H1 (cell line): ENCODE measurements at regions not wholly inside any gene's neighbourhood (a gene's known extent, or its start where the extent isn't known, plus 50 kb on each side); places are given as distances from the start of the nearest gene placed in this dataset.

Source experiments
- CTCF ChIA-PET: fragments of 300-600 bp; sonication (Branson Sonifier 250); formaldehyde crosslinking; loops from one replicate; lab custom pipeline; 2021; ENCODE audit not compliant: partially characterized antibody; lab: Charles Lee
- POLR2A ChIA-PET: fragments of 300-600 bp; sonication (Branson Sonifier 250); formaldehyde crosslinking; loops from one replicate; lab custom pipeline; 2021; ENCODE audit warnings: inconsistent platforms; ENCODE audit not compliant: partially characterized antibody; lab: Charles Lee
- DNase-seq, 2 experiments: peaks; one replicate each; pipeline versions ENCODE4 v3.0.0 to v3.0.0-alpha.2; 2010 to 2022; ENCODE audit warnings: low spot score in 2 of 2, low read depth in 1 of 2, mixed read lengths in 1 of 2
- FAIRE-seq: peaks from 2 replicates; lab custom pipeline; 2011; peaks lifted over from hg19 to GRCh38; lab: Jason Lieb, UNC
- H2AFZ ChIP-seq: 2 replicates; pipeline ENCODE4 v1.8.1; 2012; ENCODE audit warnings: low read length, inconsistent platforms
- H2AK5ac ChIP-seq: 2 replicates; pipeline ENCODE4 v1.6.1; 2013; ENCODE audit warnings: low read depth, low read length
- H2BK120ac ChIP-seq: replicated peaks from 2 replicates; pipeline ENCODE3; 2013; ENCODE audit warnings: low read depth, low read length, inconsistent platforms
- H2BK12ac ChIP-seq: 2 replicates; pipeline ENCODE4 v1.6.1; 2013; ENCODE audit warnings: low read depth, low read length
- H2BK15ac ChIP-seq: 2 replicates; pipeline ENCODE4 v1.6.1; 2013; ENCODE audit warnings: low read length
- H2BK20ac ChIP-seq: 2 replicates; pipeline ENCODE4 v1.6.1; 2013; ENCODE audit warnings: low read length
- H2BK5ac ChIP-seq: 2 replicates; pipeline ENCODE4 v1.6.1; 2013; ENCODE audit warnings: low read depth, low read length
- H3K14ac ChIP-seq: 2 replicates; pipeline ENCODE4 v1.6.1; 2013; ENCODE audit warnings: inconsistent platforms; ENCODE audit not compliant: insufficient read length
- H3K18ac ChIP-seq: 2 replicates; pipeline ENCODE4 v1.6.1; 2013; ENCODE audit warnings: low read length; ENCODE audit errors: extremely low read depth
- H3K23ac ChIP-seq: 2 replicates; pipeline ENCODE4 v1.6.1; 2013; ENCODE audit warnings: inconsistent platforms; ENCODE audit not compliant: insufficient read length
- H3K23me2 ChIP-seq: 2 replicates; pipeline ENCODE4 v1.6.1; 2013; ENCODE audit warnings: low read depth, low read length
- H3K27ac ChIP-seq: 2 replicates; pipeline ENCODE4 v1.6.1; 2011; ENCODE audit warnings: low read depth, low read length, inconsistent platforms
- H3K27me3 ChIP-seq, 4 experiments: replicated peaks in 1 of 4; 1 replicate in 1 of 4; 2 replicates in 3 of 4; pipeline versions ENCODE4 v1.6.1 to v1.8.1; 2011 to 2013; ENCODE audit warnings: low read length in 3 of 4, mild to moderate bottlenecking in 3 of 4, inconsistent platforms in 2 of 4, mixed read lengths in 2 of 4, moderate library complexity in 1 of 4; ENCODE audit not compliant: control insufficient read depth in 3 of 4, insufficient read depth in 3 of 4; ENCODE audit errors: extremely low read depth in 1 of 4
- H3K36me3 ChIP-seq, 4 experiments: 2 replicates each; pipeline versions ENCODE4 v1.6.1 to v1.8.1; 2011 to 2013; ENCODE audit warnings: mild to moderate bottlenecking in 4 of 4, low read length in 3 of 4, moderate library complexity in 2 of 4, control low read depth in 1 of 4, inconsistent platforms in 1 of 4; ENCODE audit not compliant: insufficient read depth in 4 of 4, control insufficient read depth in 2 of 4
- H3K4ac ChIP-seq: replicated peaks from 2 replicates; pipeline ENCODE3; 2013; ENCODE audit warnings: low read length, low read depth, mixed read lengths, inconsistent platforms; ENCODE audit not compliant: insufficient read length
- H3K4me1 ChIP-seq, 4 experiments: replicated peaks in 1 of 4; 1 replicate in 1 of 4; 2 replicates in 3 of 4; pipeline versions ENCODE4 v1.6.1 to v1.8.1; 2011 to 2013; ENCODE audit warnings: low read length in 3 of 4, inconsistent platforms in 2 of 4, mixed read lengths in 1 of 4; ENCODE audit not compliant: insufficient read depth in 4 of 4, control insufficient read depth in 3 of 4
- H3K4me2 ChIP-seq, 2 experiments: 2 replicates each; pipeline versions ENCODE4 v1.6.1 to v1.8.1; 2011 to 2013; ENCODE audit warnings: low read depth in 2 of 2, low read length in 2 of 2, control low read depth in 1 of 2, inconsistent platforms in 1 of 2, mild to moderate bottlenecking in 1 of 2; ENCODE audit not compliant: insufficient read depth in 1 of 2
- H3K4me3 ChIP-seq, 4 experiments: fragments of 200-600, 300-600 bp in 1 of 4; sonication (generic), shearing (Covaris generic), sonication (Bioruptor Twin) in 1 of 4; 2 replicates each; pipeline versions ENCODE4 v1.5.1 to v1.8.1; 2011 to 2016; ENCODE audit warnings: low read length in 4 of 4, low read depth in 3 of 4, control low read depth in 2 of 4, inconsistent platforms in 2 of 4, mild to moderate bottlenecking in 2 of 4, mixed read lengths in 1 of 4, moderate library complexity in 1 of 4; ENCODE audit not compliant: insufficient read depth in 2 of 4; ENCODE audit errors: extremely low read depth in 1 of 4
- H3K56ac ChIP-seq: replicated peaks from 2 replicates; pipeline ENCODE3; 2013; ENCODE audit warnings: low read depth, mild to moderate bottlenecking, mixed read lengths, low read length, inconsistent platforms; ENCODE audit not compliant: insufficient read length
- H3K79me1 ChIP-seq: 2 replicates; pipeline ENCODE4 v1.6.1; 2013; ENCODE audit warnings: low read depth, low read length, control low read depth
- H3K79me2 ChIP-seq, 2 experiments: 2 replicates each; pipeline versions ENCODE4 v1.6.1 to v1.8.1; 2012 to 2013; ENCODE audit warnings: low read length in 2 of 2, mild to moderate bottlenecking in 2 of 2, inconsistent platforms in 1 of 2; ENCODE audit not compliant: insufficient read depth in 2 of 2, control insufficient read depth in 1 of 2
- H3K9ac ChIP-seq, 4 experiments: replicated peaks in 1 of 4; 1 replicate in 1 of 4; 2 replicates in 3 of 4; pipeline versions ENCODE4 v1.6.1 to v1.8.1; 2011 to 2013; ENCODE audit warnings: low read depth in 3 of 4, low read length in 3 of 4, control low read depth in 2 of 4, mild to moderate bottlenecking in 2 of 4, moderate library complexity in 2 of 4, inconsistent platforms in 1 of 4; ENCODE audit errors: extremely low read depth in 1 of 4
- H3K9me3 ChIP-seq, 2 experiments: 2 replicates each; pipeline versions ENCODE4 v1.6.1 to v1.8.1; 2012 to 2013; ENCODE audit warnings: mild to moderate bottlenecking in 2 of 2, moderate library complexity in 2 of 2, control low read depth in 1 of 2, inconsistent platforms in 1 of 2, low read depth in 1 of 2, low read length in 1 of 2, mixed read lengths in 1 of 2; ENCODE audit not compliant: insufficient read depth in 2 of 2
- H4K20me1 ChIP-seq, 2 experiments: replicated peaks in 1 of 2; 2 replicates each; pipeline versions ENCODE3 to v1.8.1; 2011 to 2013; ENCODE audit warnings: inconsistent platforms in 2 of 2, low read length in 2 of 2, mild to moderate bottlenecking in 1 of 2; ENCODE audit not compliant: insufficient read depth in 2 of 2, control insufficient read depth in 1 of 2
- H4K5ac ChIP-seq: 2 replicates; pipeline ENCODE4 v1.6.1; 2013; ENCODE audit warnings: low read length, low read depth, mixed read lengths, inconsistent platforms; ENCODE audit not compliant: insufficient read length
- H4K8ac ChIP-seq: 2 replicates; pipeline ENCODE4 v1.8.0; 2013; ENCODE audit warnings: mild to moderate bottlenecking, moderate library complexity, low read length, inconsistent platforms; ENCODE audit not compliant: insufficient read depth; ENCODE audit errors: extremely low read depth
- H4K91ac ChIP-seq: replicated peaks from 2 replicates; pipeline ENCODE3; 2013; ENCODE audit warnings: low read length, mixed read lengths, inconsistent platforms; ENCODE audit not compliant: insufficient read length
- ASH2L ChIP-seq: fragments of 200-600, 300-600 bp; sonication (generic); IDR thresholded peaks from one replicate; pipeline ENCODE4 v1.7.1; 2017; ENCODE audit warnings: low read length
- CBX8 ChIP-seq: fragments of 300-800, 300-1000 bp; sonication (generic); IDR thresholded peaks from 2 replicates; pipeline ENCODE4 v1.7.1; 2016; ENCODE audit warnings: low read depth, low read length, borderline replicate concordance
- CEBPB ChIP-seq: IDR thresholded peaks from 2 replicates; pipeline ENCODE4 v1.6.1; 2012; ENCODE audit warnings: low read depth, low read length
- EP300 ChIP-seq, 2 experiments: IDR thresholded peaks; 1 replicate in 1 of 2; 2 replicates in 1 of 2; pipeline ENCODE4 v1.6.1; 2011 to 2012; ENCODE audit warnings: low read depth in 2 of 2, low read length in 2 of 2, mild to moderate bottlenecking in 2 of 2, borderline replicate concordance in 1 of 2, inconsistent platforms in 1 of 2, moderate library complexity in 1 of 2
- GABPA ChIP-seq: IDR thresholded peaks from 2 replicates; pipeline ENCODE4 v1.6.1; 2011; ENCODE audit warnings: mild to moderate bottlenecking, low read length, moderate library complexity, borderline replicate concordance; ENCODE audit not compliant: insufficient read depth
- HDAC6 ChIP-seq: IDR thresholded peaks from one replicate; pipeline ENCODE4 v1.7.1; 2012; ENCODE audit warnings: low read depth, mild to moderate bottlenecking, inconsistent platforms, low read length, moderate library complexity
- JUN ChIP-seq: IDR thresholded peaks from 2 replicates; pipeline ENCODE4 v1.6.1; 2011; ENCODE audit warnings: low read depth, mild to moderate bottlenecking, improper control_type of control experiment, low read length
- RXRA ChIP-seq: IDR thresholded peaks from 2 replicates; pipeline ENCODE4 v1.6.1; 2011; ENCODE audit warnings: low read depth, mild to moderate bottlenecking, low read length, moderate library complexity; ENCODE audit not compliant: insufficient read depth
- SIN3A ChIP-seq, 2 experiments: IDR thresholded peaks in 1 of 2; conservative IDR thresholded peaks in 1 of 2; 2 replicates each; pipeline ENCODE4 v1.6.1; 2011 to 2012; ENCODE audit warnings: low read length in 2 of 2, improper control_type of control experiment in 1 of 2, low read depth in 1 of 2, mild to moderate bottlenecking in 1 of 2
- SUZ12 ChIP-seq: fragments of 200-600 bp; sonication (generic); IDR thresholded peaks from 2 replicates; pipeline ENCODE4 v1.6.1; 2012; ENCODE audit warnings: mild to moderate bottlenecking, inconsistent platforms, low read length, moderate library complexity, mixed read lengths
- TAF7 ChIP-seq: optimal IDR thresholded peaks from 2 replicates; pipeline ENCODE3; 2011; ENCODE audit warnings: low read depth, mild to moderate bottlenecking, inconsistent platforms, low read length, moderate library complexity, borderline replicate concordance
- TEAD4 ChIP-seq: IDR thresholded peaks from 2 replicates; pipeline ENCODE4 v1.6.1; 2012; ENCODE audit warnings: low read depth, low read length, inconsistent platforms, mixed read lengths
- YY1 ChIP-seq: IDR thresholded peaks from 2 replicates; pipeline ENCODE4 v1.6.1; 2011; ENCODE audit warnings: low read depth, mild to moderate bottlenecking, low read length
- WGBS, 2 experiments: shearing (Covaris generic) in 1 of 2; methylation state at CpG; one replicate each; pipeline versions ENCODE4 v1.1.6 to v1.1.7; 2013 to 2015; ENCODE audit warnings: low lambda C conversion rate in 2 of 2, mixed read lengths in 2 of 2, inconsistent platforms in 1 of 2, low coverage in 1 of 2, missing lambda C conversion rate in 1 of 2; ENCODE audit not compliant: insufficient replicate concordance in 2 of 2, insufficient coverage in 1 of 2, insufficient read length in 1 of 2; ENCODE audit errors: extremely low coverage in 1 of 2, missing lambda C conversion rate in 1 of 2; 5-methylcytosine and 5-hydroxymethylcytosine counted together

DNA sequence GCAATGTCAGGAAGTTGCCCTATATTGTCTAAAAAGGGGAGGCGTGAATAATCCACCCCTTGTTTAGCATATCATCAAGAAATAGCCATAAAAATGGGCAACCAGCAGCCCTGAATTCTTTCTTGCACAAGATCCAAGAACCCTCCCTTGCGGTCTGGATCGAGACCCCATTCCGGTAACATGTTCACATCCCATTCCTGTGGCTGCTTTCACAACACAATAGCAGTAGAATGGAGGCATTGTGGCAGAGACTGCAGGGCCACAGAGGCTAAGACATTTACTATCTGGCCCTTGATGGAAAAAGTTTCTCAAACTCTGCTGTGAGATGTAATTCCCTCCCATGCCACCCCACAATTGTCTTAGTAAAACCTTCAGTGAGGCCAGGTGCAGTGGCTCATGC is 73.2 kb downstream of the RMI2 start:
- peaks cover 0 to 2% (median 0%) of the 10 kb centered on the region in 4 experiments; a peak in 1 of 8 replicates for H3K36me3 ChIP-seq
- TF ChIP-seq HDAC6 (no peak), RXRA (no peak), SIN3A (conservative IDR thresholded peaks at IDR 0.05 in 1 of 2, IDR thresholded peaks at IDR 0.05 in 1 of 2; ENCODE audit: low read depth in 1 of 2, low read length in 2 of 2) (no peak), YY1 (no peak), GABPA (no peak), SUZ12 (no peak), TEAD4 (no peak), ASH2L (no peak), CBX8 (no peak), EP300 (IDR thresholded peaks at IDR 0.05; ENCODE audit: borderline replicate concordance in 1 of 2, low read depth in 2 of 2, low read length in 2 of 2) (no peak), JUN (no peak), TAF7 (no peak), CEBPB (no peak)
- POLR2A ChIA-PET: no interaction called here
- no peak overlapping the region for H3K56ac ChIP-seq
- no peak overlapping the region for H3K23ac ChIP-seq
- peaks cover 0 to 5% (median 0%) of the 10 kb centered on the region in 4 experiments; a peak in 2 of 7 replicates for H3K4me1 ChIP-seq
- no peak overlapping the region for H3K4ac ChIP-seq
- DNase-seq (no peak), FAIRE-seq (no peak)
- no peak overlapping the region for H3K4me2 ChIP-seq
- H2AFZ ChIP-seq: no peak overlapping the region
- H4K91ac ChIP-seq: no peak overlapping the region
- H4K20me1 ChIP-seq: no peaks in the 10 kb centered on the region
- 0 out of 2 replicates have a peak overlapping the region, but pooled peaks have one; percentile 29 for H2BK15ac ChIP-seq
- CTCF ChIA-PET: interaction anchor here (1.4 kb wide), 1 partner anchor 22 kb away, joined by 5 read pairs; no protein-coding TSS in a partner anchor
- no peak overlapping the region for H2BK120ac ChIP-seq
- no peaks in the 10 kb centered on the region for H3K9me3 ChIP-seq
- no peak overlapping the region for H3K9ac ChIP-seq
- no peak overlapping the region for H3K27ac ChIP-seq
- no peak overlapping the region for H3K14ac ChIP-seq
- H3K79me1 ChIP-seq: no peaks in the 10 kb centered on the region
- no peak overlapping the region for H3K4me3 ChIP-seq
- H2AK5ac ChIP-seq: no peak overlapping the region
- H3K18ac ChIP-seq: no peak overlapping the region
- no peaks in the 10 kb centered on the region for H3K27me3 ChIP-seq
- no peak overlapping the region for H4K8ac ChIP-seq
- no peaks in the 10 kb centered on the region for H3K23me2 ChIP-seq
- no peak overlapping the region for H4K5ac ChIP-seq
- no peak overlapping the region for H2BK12ac ChIP-seq
- H2BK20ac ChIP-seq: no peak overlapping the region
- 98% methylated on average over 4 of the region's 4 CpGs; no CpG with 5 or more reads in 1 of the 2 experiments for WGBS, 2 experiments
- no peaks in the 10 kb centered on the region for H3K79me2 ChIP-seq
- H2BK5ac ChIP-seq: no peak overlapping the region
